GM21515 (cell line): ENCODE measurements at regions not wholly inside any gene's neighbourhood (a gene's known extent, or its start where the extent isn't known, plus 50 kb on each side); places are given as distances from the start of the nearest gene placed in this dataset.
"Not testable (repeated sequence)": the region's sequence is repeated elsewhere in the genome, so short reads cannot be mapped to it uniquely, and the experiment has no call there.

ENCODE experiments used
- ATAC-seq: cut with Tn5 transposase; IDR thresholded peaks from one replicate; pipeline ENCODE4 v1.9.1; 2021; ENCODE audit not compliant: unreplicated experiment

- ATAC-seq = no peak
These were observed 342.5 kb downstream of the ADGRL2 start for GRCh38 chr1:82143108-82143833.

- no peak for ATAC-seq
These were observed 340.7 kb downstream of the ADGRL2 start for GRCh38 chr1:82141390-82141789.

- no peak for ATAC-seq
These were observed 339.2 kb downstream of the ADGRL2 start for GRCh38 chr1:82139751-82140468.

GRCh38 chr1:82136351-82136750 lies 335.6 kb downstream of the ADGRL2 start:
- not testable (repeated sequence) for ATAC-seq

- no peak for ATAC-seq
These were observed 325.1 kb downstream of the ADGRL2 start for GRCh38 chr1:82125866-82126265.

GRCh38 chr1:82125119-82125518 lies 324.4 kb downstream of the ADGRL2 start:
- ATAC-seq = no peak

GRCh38 chr1:82121421-82121820 lies 320.7 kb downstream of the ADGRL2 start:
- no peak for ATAC-seq

- ATAC-seq = no peak
These were observed 315.4 kb downstream of the ADGRL2 start for GRCh38 chr1:82116105-82116504.

GRCh38 chr1:82114887-82115286 lies 314.2 kb downstream of the ADGRL2 start:
- ATAC-seq = no peak

GRCh38 chr1:82110366-82111254 lies 309.9 kb downstream of the ADGRL2 start:
- ATAC-seq = no peak

- no peak for ATAC-seq
These were observed 308.1 kb downstream of the ADGRL2 start for GRCh38 chr1:82108843-82109242.

- ATAC-seq = no peak
These were observed 305.9 kb downstream of the ADGRL2 start for GRCh38 chr1:82106672-82107071.

- no peak for ATAC-seq
These were observed 298.4 kb downstream of the ADGRL2 start for GRCh38 chr1:82099170-82099569.

GRCh38 chr1:82094136-82094535 lies 293.4 kb downstream of the ADGRL2 start:
- no peak for ATAC-seq

- no peak for ATAC-seq
These were observed 291.0 kb downstream of the ADGRL2 start for GRCh38 chr1:82091729-82092128.

GRCh38 chr1:82091265-82091664 lies 290.5 kb downstream of the ADGRL2 start:
- no peak for ATAC-seq

- ATAC-seq = no peak
These were observed 289.4 kb downstream of the ADGRL2 start for GRCh38 chr1:82090104-82090503.

- no peak for ATAC-seq
These were observed 286.0 kb downstream of the ADGRL2 start for GRCh38 chr1:82086739-82087138.

- ATAC-seq = no peak
These were observed 278.9 kb downstream of the ADGRL2 start for GRCh38 chr1:82079607-82080006.

GRCh38 chr1:82073659-82074058 lies 272.9 kb downstream of the ADGRL2 start:
- ATAC-seq = no peak

GRCh38 chr1:82073071-82073470 lies 272.3 kb downstream of the ADGRL2 start:
- no peak for ATAC-seq

- no peak for ATAC-seq
These were observed 265.2 kb downstream of the ADGRL2 start for GRCh38 chr1:82065916-82066315.
